CD4-positive, alpha-beta T cell treated with Interleukin-21 for 1 hour (primary cell): ENCODE measurements at regions not wholly inside any gene's neighbourhood (a gene's known extent, or its start where the extent isn't known, plus 50 kb on each side); places are given as distances from the start of the nearest gene placed in this dataset.
"Not testable (repeated sequence)": the region's sequence is repeated elsewhere in the genome, so short reads cannot be mapped to it uniquely, and the experiment has no call there.

Experiments used
- DNase-seq: peaks from one replicate; pipeline ENCODE4 v3.0.0-alpha.2; 2020

GRCh38 chr10:126722726-126723125, 52.2 kb upstream of the C10orf90 start:
- no peak for DNase-seq

DNA sequence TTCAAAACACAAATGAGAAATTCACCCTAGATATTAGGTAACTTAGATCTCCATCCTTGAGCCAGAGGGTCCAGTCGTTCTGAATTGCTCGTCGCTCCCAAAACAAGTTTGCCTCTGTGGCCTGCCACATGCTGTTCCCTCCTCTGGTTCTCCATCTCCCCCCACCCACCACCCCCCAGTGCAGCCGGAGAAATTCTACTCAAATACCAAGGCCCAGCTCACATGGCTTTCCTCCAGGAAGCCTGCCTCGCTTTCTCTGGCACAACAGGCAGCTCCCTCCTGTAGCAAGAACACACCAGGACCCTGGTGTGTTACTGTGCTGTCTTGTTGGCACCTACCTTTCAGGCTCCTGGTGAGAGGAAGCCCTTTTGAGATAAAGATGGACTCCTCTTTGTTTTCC, 52.7 kb upstream of the C10orf90 start:
- DNase-seq: no peak

DNA sequence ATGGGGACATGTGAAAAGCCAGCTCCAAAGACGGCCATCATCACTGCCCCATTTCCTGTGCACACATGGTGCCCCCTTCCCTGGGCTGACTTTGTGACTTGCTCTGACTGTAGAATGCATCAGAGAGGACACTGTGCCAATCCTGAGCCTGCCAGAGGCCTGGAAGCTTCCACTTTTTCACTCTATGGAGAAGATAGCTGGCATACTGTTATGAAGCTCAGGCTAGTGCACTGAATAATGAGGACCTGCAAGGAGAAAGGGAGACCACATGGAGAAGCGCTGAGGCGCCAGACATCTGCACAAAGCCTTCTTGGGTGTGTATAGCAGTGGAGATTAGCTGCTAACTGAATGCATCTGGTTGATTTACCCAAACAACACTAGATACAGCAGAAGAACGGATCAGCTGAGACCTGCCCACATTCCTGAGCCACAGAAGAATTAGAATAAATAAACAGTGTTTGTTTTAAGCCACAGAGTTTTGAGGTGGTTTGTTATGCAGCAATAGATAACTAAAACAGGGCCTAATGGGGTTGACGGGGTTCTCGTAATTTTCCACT, 58.9 kb upstream of the C10orf90 start:
- no peak for DNase-seq

DNA sequence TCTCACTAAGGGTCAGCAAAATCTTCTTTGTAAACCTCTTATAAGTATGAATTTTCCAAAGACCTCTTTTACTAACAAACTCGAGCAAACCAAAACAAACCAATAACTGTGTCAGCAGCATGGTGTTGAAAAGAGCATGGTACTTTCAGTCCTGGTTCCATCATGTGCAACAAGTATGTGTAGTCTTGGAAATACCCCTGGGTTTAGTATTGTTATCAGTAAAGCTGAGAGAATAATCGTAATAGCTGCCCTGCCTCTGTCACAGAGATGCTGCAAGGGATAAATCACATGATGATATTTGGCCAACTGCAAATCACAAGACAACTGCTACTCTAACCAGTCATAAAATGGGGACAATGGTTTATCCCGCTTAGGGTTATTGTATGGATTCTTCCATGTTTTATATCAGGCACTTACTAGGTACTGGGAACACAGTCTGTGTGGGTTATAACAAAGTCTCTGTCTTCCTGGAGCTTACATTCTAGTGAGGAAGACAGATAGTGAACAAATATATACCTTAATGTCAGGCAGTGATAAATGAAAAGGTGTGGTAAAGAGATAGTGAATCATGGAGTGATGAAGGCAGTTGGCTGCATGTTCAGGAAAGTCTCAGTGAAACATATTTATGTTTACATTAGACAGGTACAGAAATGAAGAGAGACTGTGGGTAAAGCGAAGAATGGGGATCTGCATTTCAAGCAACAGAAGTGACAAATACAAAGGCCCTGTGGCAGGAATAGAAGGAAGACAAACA, 60.5 kb upstream of the C10orf90 start:
- no peak for DNase-seq

DNA sequence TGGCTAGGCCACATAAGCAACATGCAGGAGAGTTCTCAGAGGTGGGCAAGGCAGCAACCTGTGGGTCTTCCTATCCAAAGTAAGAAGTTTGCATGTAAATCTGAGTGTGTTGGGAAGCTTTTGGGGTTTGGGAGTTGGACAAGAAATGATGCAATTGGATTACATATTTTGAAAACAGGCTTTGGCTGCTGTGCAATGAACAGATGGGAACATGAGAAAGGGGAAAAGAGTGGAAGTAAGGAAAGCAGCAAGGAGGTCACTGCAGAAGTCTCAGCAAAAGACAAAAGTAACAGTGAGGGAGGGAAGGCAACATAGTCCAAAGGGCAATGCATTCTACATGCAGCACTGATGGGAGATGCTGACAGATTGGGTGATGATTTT, 61.1 kb upstream of the C10orf90 start:
- no peak for DNase-seq

DNA sequence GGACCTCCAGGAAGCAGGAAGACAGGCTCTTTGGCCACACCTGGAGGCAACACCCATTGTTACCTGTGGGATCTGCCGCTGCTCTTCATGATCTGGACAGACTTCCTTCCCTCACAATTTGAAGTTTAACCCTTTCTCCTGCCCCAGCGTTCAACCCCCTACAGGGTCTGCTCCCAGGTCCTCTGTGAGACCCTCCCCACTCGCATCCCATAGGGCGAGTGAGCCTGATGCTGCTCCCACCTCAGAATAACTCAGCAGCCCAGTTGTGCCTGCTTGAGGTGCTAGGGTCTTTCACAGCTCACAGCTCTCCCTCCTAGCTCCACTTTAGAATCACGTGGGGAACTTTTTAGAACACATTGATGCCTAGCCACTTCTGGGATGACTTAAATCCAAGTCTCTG, 61.8 kb upstream of the C10orf90 start:
- no peak for DNase-seq

DNA sequence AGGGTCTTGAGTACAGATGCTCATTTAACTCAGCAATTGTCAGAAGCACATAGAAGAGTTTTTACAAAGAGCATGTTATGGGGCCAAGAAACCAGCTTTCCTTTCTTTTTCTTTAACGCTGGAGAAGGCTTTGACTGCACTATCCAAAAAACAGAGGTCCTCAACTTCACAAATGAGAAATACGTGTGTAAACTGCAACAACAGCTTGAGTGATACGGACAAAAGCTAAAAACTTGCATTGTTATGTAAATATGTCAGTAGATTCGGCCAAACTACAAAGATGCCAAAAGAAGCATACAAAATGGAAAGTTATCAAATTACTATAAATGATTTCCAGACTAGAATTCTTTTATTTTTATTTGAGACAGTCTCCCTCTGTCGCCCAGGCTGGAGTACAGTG, 62.4 kb upstream of the C10orf90 start:
- DNase-seq: no peak

GRCh38 chr10:126734015-126734414, 63.5 kb upstream of the C10orf90 start:
- DNase-seq: no peak

DNA sequence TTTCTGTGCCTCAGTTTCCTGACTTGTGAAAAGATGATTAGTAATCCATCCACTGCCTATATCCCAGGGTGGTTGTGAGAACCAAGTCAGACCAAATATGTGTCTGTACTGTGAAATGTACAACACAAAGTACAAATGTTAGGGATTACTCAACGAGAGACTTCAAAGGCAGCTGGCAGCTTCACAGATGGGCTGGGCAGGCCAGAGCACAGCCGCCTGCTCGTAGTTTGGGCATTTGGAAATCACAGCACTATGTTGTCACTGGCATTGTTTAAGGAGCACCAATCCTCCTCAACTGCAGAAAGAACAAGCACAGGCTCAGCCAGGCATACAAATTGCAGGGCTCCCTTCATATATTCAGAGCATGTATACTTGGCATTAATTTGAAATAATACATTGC, 64.5 kb upstream of the C10orf90 start:
- no peak for DNase-seq

GRCh38 chr10:126736142-126736541, 65.6 kb upstream of the C10orf90 start:
- DNase-seq: no peak

DNA sequence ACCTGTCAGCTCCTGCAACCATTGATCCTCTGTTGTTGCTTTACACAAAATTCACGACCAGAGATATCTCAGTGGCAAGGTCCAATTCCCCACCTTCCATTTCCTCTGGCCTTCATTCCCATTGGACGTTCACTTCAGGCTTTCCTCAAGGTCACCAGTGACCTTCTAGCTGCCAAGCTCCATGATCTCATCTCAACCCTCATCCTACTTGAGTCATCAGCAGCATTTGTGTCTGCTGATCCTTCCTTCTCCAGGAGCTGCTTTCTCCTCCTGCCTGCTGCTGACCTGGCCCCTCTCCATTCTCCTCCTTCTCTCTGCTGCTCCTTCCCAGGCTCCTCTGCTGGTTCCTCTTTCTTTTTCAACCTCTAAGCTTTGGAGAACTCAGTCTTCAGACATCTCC, 66.2 kb upstream of the C10orf90 start:
- DNase-seq: no peak

GRCh38 chr10:126738001-126738400, 67.5 kb upstream of the C10orf90 start:
- DNase-seq: no peak

DNA sequence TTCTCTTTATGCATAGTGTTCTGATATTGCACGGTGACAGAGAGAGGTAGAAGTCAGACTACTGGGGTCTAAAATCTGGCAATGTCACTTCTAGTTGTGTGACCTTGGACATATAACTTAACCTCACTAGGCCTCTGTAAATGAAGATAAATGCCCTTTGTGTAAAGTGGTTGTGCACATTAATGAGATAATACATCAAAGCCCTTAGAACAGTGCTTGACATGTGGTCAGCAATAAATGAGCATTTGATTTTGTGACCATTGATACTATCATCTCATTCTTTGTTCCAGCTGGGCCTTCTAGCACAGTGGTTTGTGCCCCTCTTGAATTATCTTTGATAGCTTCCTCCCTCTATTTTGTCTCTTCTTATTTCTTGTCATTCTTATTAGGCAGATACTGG, 74.1 kb upstream of the C10orf90 start:
- no peak for DNase-seq

DNA sequence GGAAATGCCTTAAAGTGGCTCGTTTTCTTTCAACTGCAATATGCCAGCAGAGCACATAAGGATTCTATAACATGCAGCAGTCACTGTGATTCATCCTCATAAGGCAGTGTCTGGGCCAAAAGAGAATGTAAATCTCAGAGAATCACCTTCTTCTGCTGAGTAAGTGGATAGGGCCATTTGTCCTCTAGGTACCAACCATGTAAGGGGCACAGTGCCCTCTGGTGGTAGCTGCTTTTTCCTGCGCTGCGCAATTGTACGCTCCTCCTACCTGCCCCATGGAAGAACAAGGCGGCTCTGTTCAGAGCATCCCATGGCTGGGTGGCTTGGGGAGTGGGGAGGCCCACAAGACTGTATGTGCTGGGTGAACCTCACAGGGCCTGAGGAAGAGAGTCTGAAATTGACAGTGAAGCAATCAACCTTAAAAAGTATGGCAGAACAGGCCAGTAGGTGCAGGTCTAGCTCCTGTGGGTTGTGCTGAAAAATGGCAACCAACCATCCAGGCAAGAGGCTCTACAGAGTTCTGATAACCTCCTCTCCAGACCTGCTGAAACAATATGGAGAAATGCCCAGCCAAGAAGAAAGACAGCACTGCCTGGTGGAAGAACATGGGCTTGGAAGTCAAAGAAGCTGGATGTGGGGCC, 78.6 kb upstream of the C10orf90 start:
- DNase-seq: peak; percentile 15

- DNase-seq: no peak
Observed at GRCh38 chr10:126754966-126755365, 84.5 kb upstream of the C10orf90 start.

GRCh38 chr10:126758867-126759266, 88.4 kb upstream of the C10orf90 start:
- no peak for DNase-seq

- DNase-seq: no peak
Observed at GRCh38 chr10:126759531-126759930, 89.0 kb upstream of the C10orf90 start.

DNA sequence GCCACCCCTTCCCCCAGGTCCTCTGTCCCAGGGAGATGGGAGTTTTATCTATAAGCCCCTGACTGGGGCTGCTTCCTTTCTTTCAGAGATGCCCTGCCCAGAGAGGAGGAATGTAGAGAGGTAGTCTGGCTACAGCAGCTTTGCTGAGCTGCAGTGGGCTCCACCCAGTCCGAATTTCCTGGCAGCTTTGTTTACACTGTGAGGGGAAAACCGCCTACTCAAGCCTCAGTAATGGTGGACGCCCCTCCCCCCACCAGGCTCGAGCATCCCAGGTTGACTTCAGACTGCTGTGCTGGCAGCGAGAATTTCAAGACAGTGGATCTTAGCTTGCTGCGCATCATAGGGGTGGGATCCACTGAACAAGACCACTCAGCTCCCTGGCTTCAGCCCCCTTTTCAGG, 96.2 kb upstream of the C10orf90 start:
- DNase-seq: not testable (repeated sequence)

GRCh38 chr10:126770809-126771208, 100.3 kb upstream of the C10orf90 start:
- no peak for DNase-seq

DNA sequence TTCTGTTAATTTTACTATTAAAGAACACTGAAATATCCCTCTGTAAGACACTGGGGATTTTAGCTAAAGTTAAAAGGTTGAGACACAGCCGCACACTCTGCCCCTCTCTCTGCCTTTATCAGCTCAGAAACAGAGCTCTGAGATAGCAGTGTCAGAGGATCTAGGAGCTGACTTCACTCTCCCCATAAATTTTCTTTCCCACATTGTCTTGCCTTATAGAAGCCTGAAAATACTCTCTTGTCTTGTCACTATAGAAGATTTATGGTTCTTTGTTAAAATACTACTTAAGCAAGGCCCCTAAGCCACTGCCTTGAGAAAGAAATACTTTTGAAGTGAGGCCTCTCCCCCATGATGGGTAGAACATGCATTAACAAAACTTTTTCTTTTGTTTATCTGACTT, 105.7 kb upstream of the C10orf90 start:
- no peak for DNase-seq

- DNase-seq: no peak
Observed at GRCh38 chr10:126777714-126778113, 107.2 kb upstream of the C10orf90 start.

- DNase-seq: no peak
Observed at GRCh38 chr10:126781450-126782216, 111.1 kb upstream of the C10orf90 start.

GRCh38 chr10:126783806-126784557, 113.5 kb upstream of the C10orf90 start:
- no peak for DNase-seq
